Gastrocnemius medialis (tissue), 4 donors: ENCODE measurements at regions not wholly inside any gene's neighbourhood (a gene's known extent, or its start where the extent isn't known, plus 50 kb on each side); places are given as distances from the start of the nearest gene placed in this dataset.

Source experiments
- ATAC-seq, 2 donors: fragments of 150-250 bp; one replicate each; pipeline ENCODE4 v1.9.1; 2016
- DNase-seq, 2 donors: peaks; one replicate each; pipeline ENCODE4 v3.0.0-alpha.2; 2019
- H3K27ac ChIP-seq, 4 donors: fragments of 200-600 bp; sonication (generic); 1 replicate in 1 of 4; 2 replicates in 3 of 4; pipeline ENCODE4 v1.5.1; 2016 to 2018; ENCODE audit warnings: mild to moderate bottlenecking in 2 of 4, moderate library complexity in 1 of 4
- H3K27me3 ChIP-seq, 3 donors: fragments of 200-600 bp; sonication (generic) in 2 of 3; 1 replicate in 1 of 3; 2 replicates in 2 of 3; pipeline versions ENCODE4 v1.5.1 to v1.6.0; 2016 to 2019; ENCODE audit warnings: mild to moderate bottlenecking in 1 of 3, moderate library complexity in 1 of 3
- H3K36me3 ChIP-seq, 2 donors: fragments of 200-600 bp; sonication (generic) in 1 of 2; one replicate each; pipeline ENCODE4 v1.5.1; 2017 to 2018
- H3K4me1 ChIP-seq, 2 donors: fragments of 200-600 bp; sonication (generic) in 1 of 2; one replicate each; pipeline ENCODE4 v1.5.1; 2016 to 2017; ENCODE audit warnings: mild to moderate bottlenecking in 2 of 2
- H3K4me3 ChIP-seq, 4 donors: fragments of 200-600 bp; sonication (generic) in 3 of 4; 1 replicate in 1 of 4; 2 replicates in 3 of 4; pipeline ENCODE4 v1.5.1; 2016 to 2019; ENCODE audit warnings: mild to moderate bottlenecking in 2 of 4
- H3K9me3 ChIP-seq, 3 donors: fragments of 200-600 bp; sonication (generic) in 2 of 3; 1 replicate in 1 of 3; 2 replicates in 2 of 3; pipeline ENCODE4 v1.5.1; 2016 to 2019
- CTCF ChIP-seq, 5 experiments: fragments of 450-650 bp in 3 of 5; fragments of 200-600 bp in 2 of 5; sonication (generic) in 2 of 5; IDR thresholded peaks in 4 of 5; conservative IDR thresholded peaks in 1 of 5; 1 replicate in 4 of 5; 2 replicates in 1 of 5; pipeline ENCODE4 v1.5.1; 2016 to 2019; ENCODE audit warnings: antibody characterized with exemption in 5 of 5, mild to moderate bottlenecking in 3 of 5, moderate library complexity in 3 of 5
- POLR2A ChIP-seq, 2 donors: fragments of 450-650 bp; IDR thresholded peaks; one replicate each; pipeline ENCODE4 v1.6.1; 2017; ENCODE audit warnings: antibody characterized with exemption in 2 of 2, mild to moderate bottlenecking in 2 of 2, moderate library complexity in 2 of 2
- in situ Hi-C, 4 donors: fragments of 200-750 bp; cut with MboI; loops; one replicate each; pipeline versions ENCODE4 v1.15.0 to v1.8.0; 2017; ENCODE audit warnings: low sequenced_read_pairs in 4 of 4
- intact Hi-C: fragments of 100-400 bp; cut with DNase I; formaldehyde crosslinking; loops from one replicate; pipeline ENCODE4 v1.15.1; 2023; ENCODE audit warnings: low total_unique reads

GRCh38 chr20:5448449-5449118, 131.8 kb upstream of the PROKR2 start:
- Histone ChIP-seq H3K27me3 (no peaks in the 10 kb centered on the region), H3K27ac (no peak overlapping the region), H3K4me1 (no peaks in the 10 kb centered on the region), H3K36me3 (no peaks in the 10 kb centered on the region), H3K9me3 (no peaks in the 10 kb centered on the region), H3K4me3 (no peak overlapping the region)
- no peak for DNase-seq
- in situ Hi-C loops, result no loop called here
- peak in 1 of 2 donors; percentile 51 for ATAC-seq
- TF ChIP-seq CTCF (IDR thresholded peaks at IDR 0.05 in 4 of 5, conservative IDR thresholded peaks at IDR 0.05 in 1 of 5) (peak in 3 of 5 experiments; percentile 41 to 57 (median 53)), POLR2A (IDR thresholded peaks at IDR 0.05) (no peak)
- intact Hi-C loops, result loop anchor here (5.0 to 10.0 kb wide), 2 partner anchors 241 to 324 kb away; partner anchors contain the start of gene CDS2

GRCh38 chr20:5447188-5447587, 130.4 kb upstream of the PROKR2 start:
- H3K4me1 ChIP-seq, result no peaks in the 10 kb centered on the region
- in situ Hi-C loops (no loop called here), intact Hi-C loops (loop anchor here (5.0 to 10.0 kb wide), 2 partner anchors 240 to 322 kb away; partner anchors contain the start of gene CDS2)
- no peak for TF ChIP-seq CTCF (IDR thresholded peaks at IDR 0.05 in 4 of 5, conservative IDR thresholded peaks at IDR 0.05 in 1 of 5)
- no peaks in the 10 kb centered on the region for H3K9me3 ChIP-seq
- no peak overlapping the region for H3K4me3 ChIP-seq
- ATAC-seq (no peak), DNase-seq (no peak)
- H3K27me3 ChIP-seq, result no peaks in the 10 kb centered on the region
- H3K36me3 ChIP-seq, result no peaks in the 10 kb centered on the region
- H3K27ac ChIP-seq, result no peak overlapping the region

- no peaks in the 10 kb centered on the region for H3K36me3 ChIP-seq
- in situ Hi-C loops (no loop called here), intact Hi-C loops (loop anchor here (5.0 to 10.0 kb wide), 2 partner anchors 238 to 321 kb away; partner anchors contain the start of gene CDS2)
- H3K4me1 ChIP-seq, result no peaks in the 10 kb centered on the region
- no peak for TF ChIP-seq CTCF (IDR thresholded peaks at IDR 0.05 in 4 of 5, conservative IDR thresholded peaks at IDR 0.05 in 1 of 5)
- no peak for TF ChIP-seq POLR2A (IDR thresholded peaks at IDR 0.05)
- no peaks in the 10 kb centered on the region for H3K9me3 ChIP-seq
- ATAC-seq, result no peak
- H3K27me3 ChIP-seq, result no peaks in the 10 kb centered on the region
- H3K27ac ChIP-seq, result no peak overlapping the region
- DNase-seq, result no peak
- H3K4me3 ChIP-seq, result no peak overlapping the region
Measured at GRCh38 chr20:5445611-5446010, 128.9 kb upstream of the PROKR2 start.

- Histone ChIP-seq H3K9me3 (no peaks in the 10 kb centered on the region), H3K27me3 (no peaks in the 10 kb centered on the region), H3K36me3 (no peaks in the 10 kb centered on the region), H3K27ac (no peak overlapping the region), H3K4me3 (no peak overlapping the region), H3K4me1 (no peaks in the 10 kb centered on the region)
- in situ Hi-C loops, result no loop called here
- no peak for ATAC-seq
- DNase-seq, result no peak
- intact Hi-C loops, result loop anchor here (10.0 kb wide), 1 partner anchor 317 kb away; the partner anchor contains the start of gene CDS2
- TF ChIP-seq CTCF (IDR thresholded peaks at IDR 0.05 in 4 of 5, conservative IDR thresholded peaks at IDR 0.05 in 1 of 5) (no peak), POLR2A (IDR thresholded peaks at IDR 0.05) (no peak)
Measured at GRCh38 chr20:5442101-5442500, 125.3 kb upstream of the PROKR2 start.
